GM13977 (cell line): ENCODE measurements at regions not wholly inside any gene's neighbourhood (a gene's known extent, or its start where the extent isn't known, plus 50 kb on each side); places are given as distances from the start of the nearest gene placed in this dataset.

Experiments
- DNase-seq: peaks from one replicate; pipeline ENCODE4 v3.0.0; 2012; ENCODE audit warnings: low spot score
- in situ Hi-C: fragments of 300-500 bp; cut with MboI; formaldehyde crosslinking; loops from one replicate; pipeline ENCODE4 v1.12.0; 2022; ENCODE audit warnings: low sequenced_read_pairs, low pct_unique_long_range_greater_than_20kb, mixed read lengths, inconsistent platforms; ENCODE audit not compliant: unreplicated experiment
- TF ChIP-seq, protein P1 (sequence below): IDR thresholded peaks from 2 replicates; pipeline ENCODE4 v1.5.1; 2012; ENCODE audit warnings: mild to moderate bottlenecking, control low read depth; ENCODE audit not compliant: insufficient read depth; ENCODE audit errors: extremely low read depth, missing control alignments

DNA sequence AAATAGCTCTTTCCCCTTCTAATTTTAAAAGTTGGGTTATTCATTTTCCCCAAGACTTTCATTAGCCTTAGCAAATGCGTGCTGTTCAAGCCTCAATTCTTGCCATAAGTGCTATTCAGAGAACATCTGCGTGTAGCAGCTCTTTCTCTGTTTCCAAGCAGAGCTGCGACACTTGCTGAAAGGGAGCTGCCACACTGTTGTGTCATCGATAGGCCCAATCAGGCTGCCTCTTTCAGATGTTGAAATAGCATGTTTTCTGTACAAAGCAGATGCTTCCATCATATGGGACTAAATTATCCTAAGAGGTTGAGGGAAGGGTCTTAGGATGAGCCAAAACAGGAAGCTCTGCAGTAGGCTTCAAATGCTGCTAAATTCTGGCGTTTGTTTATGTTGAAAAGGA is 220.9 kb upstream of the CDC14C start:
- in situ Hi-C loops = no loop called here
- TF ChIP-seq, protein P1, sequence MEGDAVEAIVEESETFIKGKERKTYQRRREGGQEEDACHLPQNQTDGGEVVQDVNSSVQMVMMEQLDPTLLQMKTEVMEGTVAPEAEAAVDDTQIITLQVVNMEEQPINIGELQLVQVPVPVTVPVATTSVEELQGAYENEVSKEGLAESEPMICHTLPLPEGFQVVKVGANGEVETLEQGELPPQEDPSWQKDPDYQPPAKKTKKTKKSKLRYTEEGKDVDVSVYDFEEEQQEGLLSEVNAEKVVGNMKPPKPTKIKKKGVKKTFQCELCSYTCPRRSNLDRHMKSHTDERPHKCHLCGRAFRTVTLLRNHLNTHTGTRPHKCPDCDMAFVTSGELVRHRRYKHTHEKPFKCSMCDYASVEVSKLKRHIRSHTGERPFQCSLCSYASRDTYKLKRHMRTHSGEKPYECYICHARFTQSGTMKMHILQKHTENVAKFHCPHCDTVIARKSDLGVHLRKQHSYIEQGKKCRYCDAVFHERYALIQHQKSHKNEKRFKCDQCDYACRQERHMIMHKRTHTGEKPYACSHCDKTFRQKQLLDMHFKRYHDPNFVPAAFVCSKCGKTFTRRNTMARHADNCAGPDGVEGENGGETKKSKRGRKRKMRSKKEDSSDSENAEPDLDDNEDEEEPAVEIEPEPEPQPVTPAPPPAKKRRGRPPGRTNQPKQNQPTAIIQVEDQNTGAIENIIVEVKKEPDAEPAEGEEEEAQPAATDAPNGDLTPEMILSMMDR = no peak
- no peak for DNase-seq

- DNase-seq = no peak
- TF ChIP-seq, protein P1 = no peak
- in situ Hi-C loops = no loop called here
Observed at GRCh38 chr7:48708122-48708521, 216.2 kb upstream of the CDC14C start.

GRCh38 chr7:48708635-48709034 is 215.7 kb upstream of the CDC14C start:
- in situ Hi-C loops = no loop called here
- no peak for DNase-seq
- TF ChIP-seq, protein P1 = no peak

DNA sequence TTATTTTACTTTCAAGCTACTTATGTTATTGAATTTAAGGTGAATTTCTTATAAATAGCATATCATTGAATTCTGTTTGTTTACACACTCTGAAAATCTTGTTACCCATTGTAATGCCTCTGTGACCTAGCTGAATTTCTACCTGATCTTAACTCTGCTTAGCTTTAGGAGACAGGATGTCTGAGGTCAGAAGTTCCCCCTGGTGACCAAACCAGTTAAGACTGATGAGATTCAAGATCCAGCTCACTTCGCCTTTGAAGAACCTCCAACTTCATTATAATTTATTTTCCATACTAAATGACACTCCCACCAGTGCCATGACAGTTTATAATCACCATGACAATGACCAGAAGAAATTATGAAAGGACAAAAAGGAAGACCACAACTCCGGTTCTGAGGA is 213.4 kb upstream of the CDC14C start:
- in situ Hi-C loops = no loop called here
- TF ChIP-seq, protein P1 = no peak
- no peak for DNase-seq

GRCh38 chr7:48718731-48719378 is 205.5 kb upstream of the CDC14C start:
- TF ChIP-seq, protein P1 = no peak
- no peak for DNase-seq
- in situ Hi-C loops = no loop called here

DNA sequence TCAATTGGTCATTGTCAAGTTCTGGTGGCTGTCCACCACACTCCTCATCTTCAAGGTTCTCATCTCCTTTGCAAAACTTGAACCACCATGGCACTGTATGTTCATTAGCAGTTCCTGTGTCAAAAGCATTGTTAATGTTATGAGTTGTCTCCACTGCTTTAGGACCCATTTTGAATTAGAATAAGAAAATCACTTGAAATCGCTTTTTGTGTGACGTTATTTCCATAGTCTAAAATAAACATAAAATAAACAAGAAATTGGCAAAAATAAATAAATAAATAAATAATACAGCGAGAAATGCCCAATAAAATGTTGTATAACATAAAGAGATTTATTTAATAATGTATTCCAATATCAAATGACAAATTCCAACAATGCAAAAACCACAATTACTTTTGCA is 195.5 kb upstream of the CDC14C start:
- in situ Hi-C loops = no loop called here
- DNase-seq = no peak
- TF ChIP-seq, protein P1 = no peak
